Naive thymus-derived CD4-positive, alpha-beta T cell (primary cell): ENCODE measurements at regions not wholly inside any gene's neighbourhood (a gene's known extent, or its start where the extent isn't known, plus 50 kb on each side); places are given as distances from the start of the nearest gene placed in this dataset.

Source experiments
- ATAC-seq: fragments of 150-1000 bp; cut with Tn5 transposase; 2 replicates; pipeline ENCODE4 v1.10.0; 2021; ENCODE audit warnings: mild to moderate bottlenecking, moderate library complexity
- CTCF ChIA-PET: fragments of 350-600 bp; sonication (Branson Sonifier 250); formaldehyde crosslinking; loops from one replicate; lab custom pipeline; 2021; ENCODE audit warnings: antibody characterized with exemption; lab: Charles Lee
- POLR2A ChIA-PET: fragments of 350-600 bp; sonication (Branson Sonifier 250); formaldehyde crosslinking; loops from one replicate; lab custom pipeline; 2021; ENCODE audit warnings: antibody characterized with exemption, inconsistent platforms; lab: Charles Lee
- DNase-seq, 9 donors: peaks; one replicate each; pipeline versions ENCODE4 v3.0.0 to v3.0.0-alpha.2; 2020 to 2022; ENCODE audit warnings: mixed read lengths in 1 of 9
- H3K27ac ChIP-seq: one replicate; pipeline ENCODE4 v1.7.0; 2013; ENCODE audit warnings: mild to moderate bottlenecking, low read depth, low read length, moderate library complexity
- H3K27me3 ChIP-seq, 2 donors: one replicate each; pipeline ENCODE4 v1.7.0; 2013; ENCODE audit warnings: low read length in 2 of 2, mild to moderate bottlenecking in 2 of 2, moderate library complexity in 2 of 2; ENCODE audit not compliant: control insufficient read depth in 2 of 2, insufficient read depth in 2 of 2
- H3K36me3 ChIP-seq, 3 experiments: 1 replicate in 2 of 3; 2 replicates in 1 of 3; pipeline ENCODE4 v1.7.0; 2013; ENCODE audit warnings: low read length in 3 of 3, mild to moderate bottlenecking in 3 of 3, moderate library complexity in 1 of 3; ENCODE audit not compliant: insufficient read depth in 3 of 3, control insufficient read depth in 2 of 3
- H3K4me1 ChIP-seq, 2 donors: one replicate each; pipeline ENCODE4 v1.7.0; 2013; ENCODE audit warnings: low read length in 2 of 2, mild to moderate bottlenecking in 2 of 2, moderate library complexity in 1 of 2; ENCODE audit not compliant: control insufficient read depth in 2 of 2, insufficient read depth in 2 of 2
- H3K4me3 ChIP-seq: 2 replicates; pipeline ENCODE4 v1.7.0; 2013; ENCODE audit warnings: mild to moderate bottlenecking, low read length
- H3K9me3 ChIP-seq, 3 experiments: 1 replicate in 2 of 3; 2 replicates in 1 of 3; pipeline ENCODE4 v1.7.0; 2013; ENCODE audit warnings: low read length in 3 of 3; ENCODE audit not compliant: control insufficient read depth in 2 of 3
- H3K27ac Mint-ChIP-seq, 9 donors: one replicate each; pipeline ENCODE4 v1.8.0; 2020 to 2022; ENCODE audit warnings: mixed read lengths in 9 of 9, mild to moderate bottlenecking in 8 of 9, moderate library complexity in 5 of 9, inconsistent platforms in 2 of 9
- H3K27me3 Mint-ChIP-seq, 5 donors: one replicate each; pipeline ENCODE4 v1.8.0; 2021 to 2022; ENCODE audit warnings: mixed read lengths in 5 of 5, mild to moderate bottlenecking in 1 of 5
- H3K36me3 Mint-ChIP-seq, 5 donors: one replicate each; pipeline ENCODE4 v1.8.0; 2020 to 2022; ENCODE audit warnings: mixed read lengths in 5 of 5, mild to moderate bottlenecking in 3 of 5, inconsistent platforms in 1 of 5
- H3K4me1 Mint-ChIP-seq, 7 donors: one replicate each; pipeline ENCODE4 v1.8.0; 2020 to 2022; ENCODE audit warnings: mixed read lengths in 7 of 7, mild to moderate bottlenecking in 3 of 7, inconsistent platforms in 1 of 7
- H3K4me3 Mint-ChIP-seq, 10 donors: one replicate each; pipeline ENCODE4 v1.8.0; 2020 to 2022; ENCODE audit warnings: mild to moderate bottlenecking in 10 of 10, mixed read lengths in 10 of 10, moderate library complexity in 6 of 10, inconsistent platforms in 2 of 10
- H3K9me3 Mint-ChIP-seq, 11 donors: one replicate each; pipeline ENCODE4 v1.8.0; 2020 to 2022; ENCODE audit warnings: mixed read lengths in 11 of 11, mild to moderate bottlenecking in 4 of 11, inconsistent platforms in 1 of 11, moderate library complexity in 1 of 11
- intact Hi-C, 2 donors: fragments of 100-400 bp; cut with micrococcal nuclease; formaldehyde crosslinking; loops; one replicate each; pipeline ENCODE4 v1.15.1; 2023

DNA sequence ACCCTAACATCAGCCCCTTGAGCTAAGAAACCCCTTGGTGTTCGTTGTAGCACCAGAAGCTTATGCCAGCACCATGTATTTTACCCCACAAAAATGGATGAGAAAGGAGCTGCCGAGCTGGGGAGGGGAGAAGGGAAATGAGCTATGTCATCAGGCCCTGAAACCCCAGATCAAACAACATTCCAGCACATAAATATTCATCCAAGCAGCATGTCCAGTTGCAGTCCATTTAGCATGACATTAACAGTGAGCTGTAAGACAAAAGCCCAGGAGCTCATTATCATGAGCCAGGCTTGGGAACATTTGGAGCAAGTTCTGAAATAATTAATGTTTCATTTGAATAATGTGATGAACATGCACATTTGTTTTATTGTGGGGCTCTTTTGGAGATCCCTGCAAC is 630.1 kb upstream of the TMEM132C start:
- Histone ChIP-seq H3K27ac (no peak overlapping the region), H3K4me3 (no peak overlapping the region), H3K36me3 (no peaks in the 10 kb centered on the region), H3K9me3 (no peaks in the 10 kb centered on the region), H3K4me1 (no peaks in the 10 kb centered on the region), H3K27me3 (no peaks in the 10 kb centered on the region)
- no peak for ATAC-seq
- ChIA-PET CTCF (no interaction called here), POLR2A (no interaction called here)
- no peaks in the 10 kb centered on the region for H3K36me3 Mint-ChIP-seq
- no peak overlapping the region for H3K27ac Mint-ChIP-seq
- peaks cover 0 to 8% (median 4%) of the 10 kb centered on the region in 11 donors for H3K9me3 Mint-ChIP-seq
- H3K4me3 Mint-ChIP-seq = no peak overlapping the region
- peaks cover 0 to 4% (median 0%) of the 10 kb centered on the region in 5 donors for H3K27me3 Mint-ChIP-seq
- intact Hi-C loops = no loop called here
- H3K4me1 Mint-ChIP-seq = no peaks in the 10 kb centered on the region
- no peak for DNase-seq

DNA sequence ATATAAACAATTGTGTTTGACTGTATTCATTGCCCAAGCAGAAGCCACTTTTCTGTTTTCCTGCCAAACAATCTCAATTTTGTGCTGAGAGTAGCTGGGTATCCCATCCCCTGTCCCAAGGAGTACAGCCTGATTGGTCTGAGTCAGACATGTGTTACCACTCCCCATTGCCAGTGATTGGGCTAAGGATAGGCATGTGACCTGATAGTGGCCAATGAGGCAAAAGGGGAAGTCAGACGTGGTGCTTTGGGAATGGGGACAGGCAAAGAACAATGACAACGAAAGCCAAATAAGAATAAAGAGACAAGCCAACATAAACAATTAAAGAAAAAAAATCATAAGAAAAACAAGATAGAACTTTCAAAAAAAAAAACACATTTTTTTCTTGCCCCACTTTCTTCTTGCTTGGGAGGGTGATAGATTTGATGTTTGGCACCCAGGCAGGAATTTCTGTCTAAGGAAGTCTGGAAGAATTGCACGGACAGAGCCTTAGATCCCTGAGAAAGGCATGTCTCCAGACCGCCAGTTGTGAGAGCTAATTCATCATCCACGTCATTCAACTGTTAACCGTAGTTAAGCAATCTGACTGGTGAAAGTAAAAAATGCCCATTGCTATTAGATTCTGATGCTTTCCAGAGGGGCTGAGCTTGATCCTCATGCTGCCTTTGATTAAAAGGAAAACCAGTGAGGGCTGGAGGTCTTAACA is 626.6 kb upstream of the TMEM132C start:
- ATAC-seq (no peak), DNase-seq (no peak)
- Mint-ChIP-seq H3K9me3 (peaks cover 0 to 12% (median 5%) of the 10 kb centered on the region in 11 donors), H3K27me3 (peaks cover 0 to 4% (median 0%) of the 10 kb centered on the region in 5 donors), H3K36me3 (no peaks in the 10 kb centered on the region), H3K4me3 (no peak overlapping the region), H3K27ac (no peak overlapping the region), H3K4me1 (no peaks in the 10 kb centered on the region)
- Histone ChIP-seq H3K27ac (no peak overlapping the region), H3K9me3 (no peaks in the 10 kb centered on the region), H3K4me3 (no peak overlapping the region), H3K27me3 (no peaks in the 10 kb centered on the region), H3K4me1 (no peaks in the 10 kb centered on the region), H3K36me3 (no peaks in the 10 kb centered on the region)
- ChIA-PET CTCF (no interaction called here), POLR2A (no interaction called here)
- intact Hi-C loops = no loop called here

DNA sequence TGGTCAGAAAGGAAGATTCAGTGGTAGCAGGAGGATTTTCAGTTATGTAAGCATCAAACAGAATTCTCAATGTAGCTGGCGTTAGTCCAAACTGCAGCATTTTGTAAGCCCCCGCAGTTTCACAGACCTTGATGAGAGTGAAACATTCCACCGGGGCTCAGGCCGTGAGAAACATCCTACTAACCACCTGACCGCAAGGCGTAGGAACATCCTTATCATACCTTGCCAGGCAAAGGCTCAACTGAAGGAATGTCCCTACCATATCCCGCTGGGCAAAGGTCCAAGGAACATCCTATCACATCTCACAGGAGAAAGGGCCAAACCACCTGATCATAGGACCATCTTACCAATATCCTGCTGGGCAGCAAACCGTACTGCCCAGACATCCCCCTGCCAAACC is 624.8 kb upstream of the TMEM132C start:
- Histone ChIP-seq H3K4me3 (no peak overlapping the region), H3K36me3 (no peaks in the 10 kb centered on the region), H3K9me3 (no peaks in the 10 kb centered on the region), H3K4me1 (no peaks in the 10 kb centered on the region), H3K27ac (no peak overlapping the region), H3K27me3 (no peaks in the 10 kb centered on the region)
- ChIA-PET CTCF (no interaction called here), POLR2A (no interaction called here)
- DNase-seq (no peak), ATAC-seq (no peak)
- intact Hi-C loops = no loop called here
- Mint-ChIP-seq H3K27me3 (peaks cover 0 to 4% (median 0%) of the 10 kb centered on the region in 5 donors), H3K4me1 (no peaks in the 10 kb centered on the region), H3K4me3 (no peak overlapping the region), H3K9me3 (peaks cover 0 to 12% (median 5%) of the 10 kb centered on the region in 11 donors), H3K36me3 (no peaks in the 10 kb centered on the region), H3K27ac (no peak overlapping the region)

DNA sequence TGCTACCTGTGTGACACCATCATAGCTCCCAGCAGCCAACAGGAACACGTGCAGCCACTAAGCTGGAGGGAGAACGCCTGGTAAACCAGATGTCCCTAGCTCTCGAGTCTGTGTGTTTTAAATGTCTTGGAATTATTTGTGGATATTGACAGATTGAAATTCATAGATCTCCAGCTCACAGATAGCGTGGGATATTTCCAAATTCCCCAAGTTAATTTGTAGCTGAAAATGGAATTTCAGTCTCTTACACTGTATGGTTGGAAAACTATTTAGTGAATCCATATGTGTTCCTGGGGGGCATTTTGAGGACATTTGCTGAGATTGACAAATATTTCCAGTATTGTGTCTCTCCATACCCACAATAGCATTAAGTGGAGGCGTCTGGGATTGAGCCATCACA is 618.6 kb upstream of the TMEM132C start:
- no peak for DNase-seq

DNA sequence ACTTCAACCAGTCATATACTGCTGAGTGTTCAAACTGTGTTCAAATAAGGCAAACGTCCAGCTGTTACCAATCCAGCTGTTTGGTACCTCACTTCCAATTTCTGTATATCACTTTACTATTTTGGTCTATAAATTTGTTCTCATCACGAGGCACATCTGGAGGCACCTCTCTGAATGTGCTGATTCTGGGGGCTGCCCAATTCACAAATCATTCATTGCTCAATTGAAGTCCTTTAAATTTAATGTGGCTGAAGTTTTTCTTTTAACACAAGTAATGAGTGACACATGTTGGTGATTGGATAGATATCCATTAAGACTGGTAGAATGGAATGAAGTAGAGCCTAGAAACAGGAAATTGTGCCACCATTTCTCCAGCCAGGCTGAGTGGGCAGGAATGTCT is 617.0 kb upstream of the TMEM132C start:
- Histone ChIP-seq H3K27me3 (no peaks in the 10 kb centered on the region), H3K27ac (no peak overlapping the region), H3K36me3 (no peaks in the 10 kb centered on the region), H3K4me3 (no peak overlapping the region), H3K9me3 (no peaks in the 10 kb centered on the region), H3K4me1 (no peaks in the 10 kb centered on the region)
- H3K27me3 Mint-ChIP-seq = no peaks in the 10 kb centered on the region
- H3K9me3 Mint-ChIP-seq = peaks cover 0 to 7% (median 0%) of the 10 kb centered on the region in 11 donors
- no peaks in the 10 kb centered on the region for H3K4me1 Mint-ChIP-seq
- H3K36me3 Mint-ChIP-seq = no peaks in the 10 kb centered on the region
- ATAC-seq = no peak
- POLR2A ChIA-PET = no interaction called here
- H3K27ac Mint-ChIP-seq = no peak overlapping the region
- no peak for DNase-seq
- CTCF ChIA-PET = no interaction called here
- H3K4me3 Mint-ChIP-seq = no peak overlapping the region
- intact Hi-C loops = no loop called here

More for the DNA sequence above, 618.6 kb upstream of the TMEM132C start:
- H3K9me3 Mint-ChIP-seq = peaks cover 0 to 10% (median 4%) of the 10 kb centered on the region in 11 donors
- no peak overlapping the region for H3K27ac Mint-ChIP-seq
- Histone ChIP-seq H3K27ac (no peak overlapping the region), H3K9me3 (no peaks in the 10 kb centered on the region), H3K4me1 (no peaks in the 10 kb centered on the region), H3K36me3 (no peaks in the 10 kb centered on the region), H3K4me3 (no peak overlapping the region), H3K27me3 (no peaks in the 10 kb centered on the region)
- H3K4me1 Mint-ChIP-seq = no peaks in the 10 kb centered on the region
- H3K27me3 Mint-ChIP-seq = peaks cover 0 to 4% (median 0%) of the 10 kb centered on the region in 5 donors
- POLR2A ChIA-PET = no interaction called here
- no peaks in the 10 kb centered on the region for H3K36me3 Mint-ChIP-seq
- CTCF ChIA-PET = no interaction called here
- intact Hi-C loops = no loop called here
- ATAC-seq = no peak
- no peak overlapping the region for H3K4me3 Mint-ChIP-seq

DNA sequence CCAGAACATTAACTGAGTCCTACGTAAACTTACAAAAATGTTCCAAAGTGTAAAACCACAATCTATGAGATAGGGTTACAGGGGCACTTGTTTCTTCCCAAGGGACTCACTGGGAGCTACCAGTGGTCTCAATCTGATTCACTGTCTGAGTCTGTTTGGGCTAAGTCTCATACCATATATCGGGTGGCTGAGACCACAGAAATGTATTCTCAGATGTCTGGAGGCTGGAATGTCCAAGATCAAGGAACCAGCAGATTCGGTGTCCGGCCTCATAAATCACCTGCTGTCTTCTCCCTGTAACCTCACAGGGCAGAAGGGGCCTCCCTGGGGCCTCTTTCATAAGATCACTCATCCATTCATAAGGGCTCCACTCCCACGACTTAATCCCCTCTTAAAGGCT is 616.3 kb upstream of the TMEM132C start:
- intact Hi-C loops = no loop called here
- H3K4me1 Mint-ChIP-seq = no peaks in the 10 kb centered on the region
- Histone ChIP-seq H3K9me3 (no peaks in the 10 kb centered on the region), H3K36me3 (no peaks in the 10 kb centered on the region), H3K4me1 (no peaks in the 10 kb centered on the region), H3K27ac (no peak overlapping the region), H3K4me3 (no peak overlapping the region), H3K27me3 (no peaks in the 10 kb centered on the region)
- POLR2A ChIA-PET = no interaction called here
- H3K27me3 Mint-ChIP-seq = no peaks in the 10 kb centered on the region
- peaks cover 0 to 5% (median under 1%) of the 10 kb centered on the region in 11 donors for H3K9me3 Mint-ChIP-seq
- ATAC-seq (no peak), DNase-seq (no peak)
- H3K27ac Mint-ChIP-seq = no peak overlapping the region
- CTCF ChIA-PET = no interaction called here
- H3K4me3 Mint-ChIP-seq = no peak overlapping the region
- H3K36me3 Mint-ChIP-seq = no peaks in the 10 kb centered on the region

DNA sequence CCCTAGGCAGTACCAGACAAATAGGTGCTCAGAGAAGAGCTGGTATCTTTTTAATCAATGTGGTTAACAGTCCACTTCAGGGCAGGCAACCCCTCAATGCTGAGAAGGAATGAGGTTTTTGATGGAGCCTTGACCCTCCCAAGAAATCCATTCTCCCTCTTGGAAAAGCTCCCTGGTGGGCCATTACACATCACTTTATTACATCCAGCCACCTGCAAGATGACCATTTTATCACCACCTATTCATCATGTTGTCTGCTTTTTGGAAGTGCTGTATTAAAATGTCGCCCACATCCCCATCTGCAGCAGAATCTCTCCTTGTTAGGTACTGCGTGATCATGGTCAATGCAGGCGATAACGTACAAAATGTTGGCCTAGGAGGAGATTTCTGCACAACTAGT is 614.7 kb upstream of the TMEM132C start:
- Histone ChIP-seq H3K9me3 (no peaks in the 10 kb centered on the region), H3K4me1 (no peaks in the 10 kb centered on the region), H3K27ac (no peak overlapping the region), H3K27me3 (no peaks in the 10 kb centered on the region), H3K4me3 (no peak overlapping the region), H3K36me3 (no peaks in the 10 kb centered on the region)
- DNase-seq (no peak), ATAC-seq (no peak)
- H3K27me3 Mint-ChIP-seq = peaks cover 0 to 4% (median 0%) of the 10 kb centered on the region in 5 donors
- H3K4me3 Mint-ChIP-seq = no peak overlapping the region
- CTCF ChIA-PET = no interaction called here
- peaks cover 0 to 7% (median 0%) of the 10 kb centered on the region in 11 donors for H3K9me3 Mint-ChIP-seq
- H3K36me3 Mint-ChIP-seq = no peaks in the 10 kb centered on the region
- no peak overlapping the region for H3K27ac Mint-ChIP-seq
- intact Hi-C loops = no loop called here
- POLR2A ChIA-PET = no interaction called here
- no peaks in the 10 kb centered on the region for H3K4me1 Mint-ChIP-seq
